Fibroblast of lung (primary cell): ENCODE measurements at regions not wholly inside any gene's neighbourhood (a gene's known extent, or its start where the extent isn't known, plus 50 kb on each side); places are given as distances from the start of the nearest gene placed in this dataset.

ENCODE experiments used
- DNase-seq, 2 donors: peaks; one replicate each; pipeline versions ENCODE4 v3.0.0 to v3.0.0-alpha.2; 2010; ENCODE audit warnings: low read depth in 2 of 2
- H2AFZ ChIP-seq: 2 replicates; pipeline ENCODE4 v1.5.1; 2012; ENCODE audit warnings: low read length, control low read depth, inconsistent platforms
- H3K27ac ChIP-seq: 2 replicates; pipeline ENCODE4 v1.5.1; 2011; ENCODE audit warnings: low read length, control low read depth; ENCODE audit not compliant: insufficient read depth
- H3K27me3 ChIP-seq: 2 replicates; pipeline ENCODE4 v1.5.1; 2011; ENCODE audit warnings: mild to moderate bottlenecking, low read length; ENCODE audit not compliant: control insufficient read depth, insufficient read depth
- H3K36me3 ChIP-seq: 2 replicates; pipeline ENCODE4 v1.5.1; 2011; ENCODE audit warnings: low read length; ENCODE audit not compliant: control insufficient read depth, insufficient read depth
- H3K4me1 ChIP-seq: 2 replicates; pipeline ENCODE4 v1.5.1; 2011; ENCODE audit warnings: low read length; ENCODE audit not compliant: control insufficient read depth, insufficient read depth; ENCODE audit errors: extremely low read depth
- H3K4me2 ChIP-seq: 2 replicates; pipeline ENCODE4 v1.5.1; 2011; ENCODE audit warnings: low read length, control low read depth; ENCODE audit not compliant: insufficient read depth; ENCODE audit errors: extremely low read depth
- H3K4me3 ChIP-seq, 4 experiments: fragments of 200-600 bp in 1 of 4; sonication (generic) in 1 of 4; replicated peaks in 1 of 4; 2 replicates each; pipeline ENCODE4 v1.5.1; 2011 to 2016; ENCODE audit warnings: low read length in 4 of 4, low read depth in 3 of 4, mild to moderate bottlenecking in 3 of 4, control low read depth in 2 of 4, inconsistent platforms in 1 of 4, mixed read lengths in 1 of 4; ENCODE audit not compliant: insufficient read depth in 1 of 4; ENCODE audit errors: control extremely low read depth in 1 of 4
- H3K79me2 ChIP-seq: 2 replicates; pipeline ENCODE4 v1.5.1; 2012; ENCODE audit warnings: mild to moderate bottlenecking, low read length, inconsistent platforms; ENCODE audit not compliant: control insufficient read depth, insufficient read depth
- H3K9ac ChIP-seq: 2 replicates; pipeline ENCODE4 v1.5.1; 2011; ENCODE audit warnings: mild to moderate bottlenecking, low read length, control low read depth; ENCODE audit not compliant: insufficient read depth
- H3K9me3 ChIP-seq: 2 replicates; pipeline ENCODE4 v1.5.1; 2012; ENCODE audit warnings: low read depth, low read length; ENCODE audit not compliant: control insufficient read depth, insufficient read depth
- H4K20me1 ChIP-seq: 2 replicates; pipeline ENCODE4 v1.5.1; 2011; ENCODE audit warnings: low read length; ENCODE audit not compliant: control insufficient read depth, insufficient read depth; ENCODE audit errors: extremely low read depth
- CTCF ChIP-seq, 2 donors: IDR thresholded peaks in 1 of 2; conservative IDR thresholded peaks in 1 of 2; 1 replicate in 1 of 2; 2 replicates in 1 of 2; pipeline ENCODE4 v1.5.1; 2011 to 2012; ENCODE audit warnings: low read length in 2 of 2, control low read depth in 1 of 2, inconsistent platforms in 1 of 2, low read depth in 1 of 2, mild to moderate bottlenecking in 1 of 2
- EZH2 ChIP-seq: IDR thresholded peaks from 2 replicates; pipeline ENCODE4 v1.5.1; 2012; ENCODE audit warnings: low read length, control low read depth, mild to moderate bottlenecking; ENCODE audit errors: missing control alignments

- no peak for DNase-seq
- Histone ChIP-seq H4K20me1 (no peaks in the 10 kb centered on the region), H2AFZ (no peak overlapping the region), H3K4me3 (no peak overlapping the region), H3K9me3 (no peaks in the 10 kb centered on the region), H3K27me3 (no peaks in the 10 kb centered on the region), H3K4me1 (no peaks in the 10 kb centered on the region), H3K27ac (no peak overlapping the region), H3K9ac (no peak overlapping the region), H3K36me3 (no peaks in the 10 kb centered on the region), H3K4me2 (no peak overlapping the region), H3K79me2 (no peaks in the 10 kb centered on the region)
- no peak for TF ChIP-seq EZH2
- no peak for TF ChIP-seq CTCF (conservative IDR thresholded peaks at IDR 0.05 in 1 of 2, IDR thresholded peaks at IDR 0.05 in 1 of 2; ENCODE audit: low read depth in 1 of 2, low read length in 2 of 2)
These were observed 75.5 kb downstream of the PHETA1 start for GRCh38 chr12:111293266-111294009.

- H3K36me3 ChIP-seq, result no peaks in the 10 kb centered on the region
- H3K9me3 ChIP-seq, result no peaks in the 10 kb centered on the region
- no peaks in the 10 kb centered on the region for H3K4me1 ChIP-seq
- no peak overlapping the region for H3K27ac ChIP-seq
- H3K27me3 ChIP-seq, result no peaks in the 10 kb centered on the region
- no peak overlapping the region for H2AFZ ChIP-seq
- no peak overlapping the region for H3K4me3 ChIP-seq
- no peaks in the 10 kb centered on the region for H3K79me2 ChIP-seq
- no peak overlapping the region for H3K4me2 ChIP-seq
- TF ChIP-seq CTCF (conservative IDR thresholded peaks at IDR 0.05 in 1 of 2, IDR thresholded peaks at IDR 0.05 in 1 of 2; ENCODE audit: low read depth in 1 of 2, low read length in 2 of 2) (no peak), EZH2 (no peak)
- no peak overlapping the region for H3K9ac ChIP-seq
- no peak for DNase-seq
- no peaks in the 10 kb centered on the region for H4K20me1 ChIP-seq
These were observed 77.5 kb downstream of the PHETA1 start for GRCh38 chr12:111291357-111291756.

GRCh38 chr12:111288771-111289170, 80.1 kb downstream of the PHETA1 start:
- Histone ChIP-seq H3K4me2 (no peak overlapping the region), H3K27ac (no peak overlapping the region), H3K4me1 (no peaks in the 10 kb centered on the region), H2AFZ (no peak overlapping the region), H3K36me3 (no peaks in the 10 kb centered on the region), H3K4me3 (no peak overlapping the region), H3K27me3 (no peaks in the 10 kb centered on the region), H3K79me2 (no peaks in the 10 kb centered on the region), H3K9ac (no peak overlapping the region), H4K20me1 (no peaks in the 10 kb centered on the region), H3K9me3 (no peaks in the 10 kb centered on the region)
- no peak for DNase-seq
- TF ChIP-seq CTCF (conservative IDR thresholded peaks at IDR 0.05 in 1 of 2, IDR thresholded peaks at IDR 0.05 in 1 of 2; ENCODE audit: low read depth in 1 of 2, low read length in 2 of 2) (no peak), EZH2 (no peak)
